ENCODE measurements at regions not wholly inside any gene's neighbourhood (a gene's known extent, or its start where the extent isn't known, plus 50 kb on each side); places are given as distances from the start of the nearest gene placed in this dataset.

GRCh38 chr3:124652009-124652408 lies 78.2 kb upstream of the UMPS start:
- TF ChIP-seq CTCF (conservative IDR thresholded peaks at IDR 0.05 in 1 of 2, IDR thresholded peaks at IDR 0.05 in 1 of 2; ENCODE audit: low read depth in 1 of 2, low read length in 2 of 2) (no peak), EZH2 (IDR thresholded peaks at IDR 0.05; ENCODE audit: low read length, missing control alignments) (no peak)
- Histone ChIP-seq H3K9ac (ENCODE audit: insufficient read depth, low read length) (no peak overlapping the region), H3K9me3 (ENCODE audit: control insufficient read depth, insufficient read depth, low read depth, low read length) (no peaks in the 10 kb centered on the region), H3K27me3 (ENCODE audit: control insufficient read depth, insufficient read depth, low read length) (peaks cover 5% of the 10 kb centered on the region), H3K79me2 (ENCODE audit: control insufficient read depth, insufficient read depth, low read length) (no peaks in the 10 kb centered on the region), H3K36me3 (ENCODE audit: control insufficient read depth, insufficient read depth, low read length) (no peaks in the 10 kb centered on the region), H2AFZ (ENCODE audit: low read length) (no peak overlapping the region), H3K27ac (ENCODE audit: insufficient read depth, low read length) (no peak overlapping the region), H3K4me2 (ENCODE audit: extremely low read depth, insufficient read depth, low read length) (no peak overlapping the region), H3K4me1 (ENCODE audit: control insufficient read depth, extremely low read depth, insufficient read depth, low read length) (no peaks in the 10 kb centered on the region), H3K4me3 (replicated peaks in 1 of 4; ENCODE audit: control extremely low read depth in 1 of 4, insufficient read depth in 1 of 4, low read depth in 3 of 4, low read length in 4 of 4) (no peak overlapping the region), H4K20me1 (ENCODE audit: control insufficient read depth, extremely low read depth, insufficient read depth, low read length) (no peaks in the 10 kb centered on the region)
- no peak for DNase-seq (ENCODE audit: low read depth in 2 of 2)

GRCh38 chr3:124653071-124653796 lies 77.0 kb upstream of the UMPS start:
- TF ChIP-seq CTCF (conservative IDR thresholded peaks at IDR 0.05 in 1 of 2, IDR thresholded peaks at IDR 0.05 in 1 of 2; ENCODE audit: low read depth in 1 of 2, low read length in 2 of 2): no peak
- no peak for TF ChIP-seq EZH2 (IDR thresholded peaks at IDR 0.05; ENCODE audit: low read length, missing control alignments)
- no peaks in the 10 kb centered on the region for H4K20me1 ChIP-seq (ENCODE audit: control insufficient read depth, extremely low read depth, insufficient read depth, low read length)
- H3K9ac ChIP-seq (ENCODE audit: insufficient read depth, low read length): no peak overlapping the region
- no peaks in the 10 kb centered on the region for H3K36me3 ChIP-seq (ENCODE audit: control insufficient read depth, insufficient read depth, low read length)
- no peak overlapping the region for H2AFZ ChIP-seq (ENCODE audit: low read length)
- H3K4me2 ChIP-seq (ENCODE audit: extremely low read depth, insufficient read depth, low read length): no peak overlapping the region
- H3K27me3 ChIP-seq (ENCODE audit: control insufficient read depth, insufficient read depth, low read length): peaks cover 5% of the 10 kb centered on the region
- no peaks in the 10 kb centered on the region for H3K9me3 ChIP-seq (ENCODE audit: control insufficient read depth, insufficient read depth, low read depth, low read length)
- no peak overlapping the region for H3K4me3 ChIP-seq (replicated peaks in 1 of 4; ENCODE audit: control extremely low read depth in 1 of 4, insufficient read depth in 1 of 4, low read depth in 3 of 4, low read length in 4 of 4)
- DNase-seq (ENCODE audit: low read depth in 2 of 2): no peak
- no peak overlapping the region for H3K27ac ChIP-seq (ENCODE audit: insufficient read depth, low read length)
- no peaks in the 10 kb centered on the region for H3K79me2 ChIP-seq (ENCODE audit: control insufficient read depth, insufficient read depth, low read length)
- H3K4me1 ChIP-seq (ENCODE audit: control insufficient read depth, extremely low read depth, insufficient read depth, low read length): no peaks in the 10 kb centered on the region

GRCh38 chr3:124653797-124654469 lies 76.3 kb upstream of the UMPS start:
- Histone ChIP-seq H3K4me2 (ENCODE audit: extremely low read depth, insufficient read depth, low read length) (no peak overlapping the region), H3K27me3 (ENCODE audit: control insufficient read depth, insufficient read depth, low read length) (peaks cover 5% of the 10 kb centered on the region), H3K4me3 (replicated peaks in 1 of 4; ENCODE audit: control extremely low read depth in 1 of 4, insufficient read depth in 1 of 4, low read depth in 3 of 4, low read length in 4 of 4) (no peak overlapping the region), H3K9ac (ENCODE audit: insufficient read depth, low read length) (no peak overlapping the region), H3K79me2 (ENCODE audit: control insufficient read depth, insufficient read depth, low read length) (no peaks in the 10 kb centered on the region), H3K9me3 (ENCODE audit: control insufficient read depth, insufficient read depth, low read depth, low read length) (no peaks in the 10 kb centered on the region), H2AFZ (ENCODE audit: low read length) (no peak overlapping the region), H3K36me3 (ENCODE audit: control insufficient read depth, insufficient read depth, low read length) (no peaks in the 10 kb centered on the region), H3K27ac (ENCODE audit: insufficient read depth, low read length) (no peak overlapping the region), H4K20me1 (ENCODE audit: control insufficient read depth, extremely low read depth, insufficient read depth, low read length) (no peaks in the 10 kb centered on the region), H3K4me1 (ENCODE audit: control insufficient read depth, extremely low read depth, insufficient read depth, low read length) (no peaks in the 10 kb centered on the region)
- no peak for DNase-seq (ENCODE audit: low read depth in 2 of 2)
- TF ChIP-seq CTCF (conservative IDR thresholded peaks at IDR 0.05 in 1 of 2, IDR thresholded peaks at IDR 0.05 in 1 of 2; ENCODE audit: low read depth in 1 of 2, low read length in 2 of 2) (no peak), EZH2 (IDR thresholded peaks at IDR 0.05; ENCODE audit: low read length, missing control alignments) (no peak)

Data from fibroblast of lung (primary cell).